Amniotic epithelial cell (primary cell): ENCODE measurements at regions not wholly inside any gene's neighbourhood (a gene's known extent, or its start where the extent isn't known, plus 50 kb on each side); places are given as distances from the start of the nearest gene placed in this dataset.

Experiments
- DNase-seq: peaks from one replicate; pipeline ENCODE4 v3.0.0-alpha.2; 2010; ENCODE audit warnings: low read depth

GRCh38 chr12:132407451-132407961 lies 78.1 kb upstream of the GALNT9 start:
- DNase-seq, result no peak

- DNase-seq, result no peak
Observed at GRCh38 chr12:132406493-132407450, 77.4 kb upstream of the GALNT9 start.

GRCh38 chr12:132405742-132406251 lies 76.4 kb upstream of the GALNT9 start:
- no peak for DNase-seq

GRCh38 chr12:132404951-132405741 lies 75.8 kb upstream of the GALNT9 start:
- no peak for DNase-seq

GRCh38 chr12:132404435-132404855 lies 75.1 kb upstream of the GALNT9 start:
- no peak for DNase-seq

GRCh38 chr12:132403636-132404434 lies 74.4 kb upstream of the GALNT9 start:
- no peak for DNase-seq

- no peak for DNase-seq
Observed at GRCh38 chr12:132402831-132403416, 73.5 kb upstream of the GALNT9 start.

- no peak for DNase-seq
Observed at GRCh38 chr12:132401982-132402381, 72.6 kb upstream of the GALNT9 start.

GRCh38 chr12:132400011-132400641 lies 70.7 kb upstream of the GALNT9 start:
- no peak for DNase-seq

GRCh38 chr12:132399092-132400010 lies 70.0 kb upstream of the GALNT9 start:
- DNase-seq, result no peak

DNA sequence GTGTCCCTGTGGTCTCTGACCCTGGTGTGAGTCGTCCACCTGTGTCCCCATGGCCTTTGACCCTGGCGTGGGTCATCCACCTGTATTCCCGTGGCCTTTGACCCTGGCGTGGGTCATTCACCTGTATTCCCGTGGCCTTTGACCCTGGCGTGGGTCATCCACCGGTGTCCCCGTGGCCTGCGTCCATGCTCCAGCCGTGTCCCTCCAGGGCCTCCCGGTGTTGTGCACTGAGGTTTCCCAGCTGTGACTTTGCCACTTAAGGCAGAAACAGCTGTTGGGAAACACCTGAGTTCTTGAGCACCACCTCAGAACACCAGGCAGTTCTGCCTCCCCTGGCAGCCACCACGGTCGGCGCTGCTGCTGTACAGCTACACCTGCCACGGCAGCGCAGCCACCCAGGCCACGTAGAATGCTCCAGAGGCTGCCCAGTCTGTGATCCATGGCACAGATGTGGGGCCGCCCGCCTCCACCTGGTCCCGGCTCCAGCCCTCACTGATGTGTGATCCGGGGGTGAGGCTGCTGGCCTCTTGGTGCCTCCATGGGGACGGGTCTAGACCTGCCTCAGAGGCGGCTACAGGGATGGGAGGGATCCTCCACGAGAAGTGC lies 69.1 kb upstream of the GALNT9 start:
- no peak for DNase-seq

DNA sequence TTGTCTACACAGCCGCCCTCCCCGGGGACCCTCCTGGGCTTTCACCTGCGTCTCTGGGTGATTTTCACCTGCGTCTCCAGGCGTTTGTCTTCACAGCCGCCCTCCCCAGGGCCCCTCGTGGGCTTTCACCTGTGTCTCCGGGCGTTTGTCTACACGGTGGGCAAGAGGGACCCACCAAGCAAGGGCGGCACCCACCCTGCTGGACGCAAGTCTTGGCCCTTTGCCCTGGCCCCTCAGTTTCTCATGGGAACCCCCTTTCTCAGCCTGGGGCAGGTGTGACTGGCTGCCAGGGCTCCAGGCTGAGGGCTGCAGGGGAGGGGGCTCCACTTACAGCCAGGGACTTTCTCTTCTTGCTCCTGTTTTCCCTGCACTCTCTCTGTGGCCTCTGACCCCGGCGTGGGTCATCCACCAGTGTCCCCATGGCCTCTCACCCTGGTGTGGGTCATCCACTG lies 68.6 kb upstream of the GALNT9 start:
- DNase-seq, result no peak

DNA sequence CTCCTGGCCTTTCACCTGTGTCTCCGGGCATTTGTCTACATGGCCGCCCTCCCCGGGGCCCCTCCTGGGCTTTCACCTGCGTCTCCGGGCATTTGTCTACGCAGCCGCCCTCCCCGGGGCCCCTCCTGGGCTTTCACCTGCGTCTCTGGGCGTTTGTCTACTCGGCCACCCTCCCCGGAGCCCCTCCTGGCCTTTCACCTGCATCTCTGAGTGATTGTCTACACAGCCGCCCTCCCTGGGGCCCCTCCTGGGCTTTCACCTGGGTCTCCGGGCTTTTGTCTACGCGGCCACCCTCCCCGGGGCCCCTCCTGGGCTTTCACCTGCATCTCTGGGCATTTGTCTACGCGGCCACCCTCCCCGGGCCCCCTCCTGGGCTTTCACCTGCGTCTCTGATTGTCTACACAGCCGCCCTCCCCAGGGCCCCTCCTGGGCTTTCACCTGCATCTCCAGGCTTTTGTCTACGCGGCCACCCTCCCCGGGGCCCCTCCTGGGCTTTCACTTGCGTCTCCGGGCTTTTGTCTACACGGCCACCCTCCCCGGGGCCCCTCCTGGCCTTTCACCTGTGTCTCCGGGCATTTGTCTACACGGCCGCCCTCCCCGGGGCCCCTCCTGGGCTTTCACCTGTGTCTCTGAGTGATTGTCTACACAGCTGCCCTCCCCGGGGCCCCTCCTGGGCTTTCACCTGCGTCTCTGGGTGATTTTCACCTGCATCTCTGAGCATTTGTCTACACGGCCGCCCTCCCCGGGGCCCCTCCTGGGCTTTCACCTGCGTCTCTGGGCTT lies 68.0 kb upstream of the GALNT9 start:
- DNase-seq, result no peak

- DNase-seq, result no peak
Observed at GRCh38 chr12:132396657-132397056, 67.3 kb upstream of the GALNT9 start.

GRCh38 chr12:132395908-132396305 lies 66.5 kb upstream of the GALNT9 start:
- DNase-seq, result no peak

DNA sequence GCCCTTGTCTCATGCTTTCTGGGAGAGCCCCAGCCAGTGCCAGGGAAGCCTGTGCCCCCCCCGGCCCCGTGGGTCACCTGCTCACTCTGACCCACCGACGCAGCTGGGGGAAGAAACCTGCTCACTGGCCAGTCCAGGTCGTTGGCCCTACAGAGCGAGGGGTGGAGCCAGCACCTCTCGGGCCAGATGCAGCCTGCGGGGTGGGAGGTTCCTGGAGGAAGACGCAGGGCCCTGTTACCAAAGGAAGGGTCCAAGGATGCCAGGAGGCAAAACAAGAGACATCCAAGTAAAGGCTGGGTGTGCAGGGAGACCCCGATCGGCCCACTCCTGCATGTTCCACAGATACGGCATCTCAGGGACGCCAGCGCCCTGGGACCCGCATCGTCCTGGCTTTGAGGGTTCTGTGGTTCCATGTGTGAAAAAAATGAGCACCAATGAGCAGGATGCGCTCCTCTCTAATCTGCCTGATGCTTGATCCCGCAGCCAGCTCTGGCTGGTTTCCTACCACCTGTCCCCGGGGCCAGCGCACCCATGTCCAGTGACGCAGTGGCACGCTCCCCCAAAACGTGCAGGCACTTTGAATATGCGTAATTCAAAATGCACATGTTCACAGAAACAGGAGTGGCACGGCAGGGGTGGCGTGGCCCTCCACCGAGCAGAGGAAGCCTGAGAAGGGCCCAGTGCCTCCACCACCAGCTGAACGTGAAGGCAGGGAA lies 66.0 kb upstream of the GALNT9 start:
- DNase-seq, result no peak
